ENCODE measurements at regions not wholly inside any gene's neighbourhood (a gene's known extent, or its start where the extent isn't known, plus 50 kb on each side); places are given as distances from the start of the nearest gene placed in this dataset.

DNA sequence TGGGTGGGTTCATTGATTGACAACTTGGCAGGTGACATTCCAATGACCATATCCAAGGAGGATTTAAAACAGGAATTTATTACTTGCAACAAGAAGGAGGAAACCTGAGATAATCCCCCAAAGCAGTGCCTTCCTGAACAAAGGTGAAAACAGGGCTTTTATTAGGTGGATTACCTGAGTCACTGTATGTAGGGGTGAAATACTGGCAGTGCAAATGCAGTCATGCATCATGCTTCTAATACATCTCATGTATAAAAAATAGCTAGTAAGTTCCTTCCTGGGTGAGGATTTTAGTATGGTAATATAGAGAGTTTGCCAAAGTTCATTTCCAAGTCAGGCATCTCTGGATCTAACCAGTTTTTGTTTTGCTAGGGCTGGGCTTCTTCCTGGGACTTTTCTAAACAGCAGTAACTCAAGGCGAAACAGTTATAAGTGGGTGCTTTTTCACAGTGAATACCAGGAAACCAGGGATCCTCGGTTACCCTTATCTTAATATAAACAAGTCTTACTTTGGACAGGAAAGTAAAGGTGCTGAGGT lies 583.4 kb upstream of the LRRTM1 start:
- TF ChIP-seq POLR2AphosphoS5 (IDR thresholded peaks at IDR 0.05) = no peak
- TF ChIP-seq POLR2A (IDR thresholded peaks at IDR 0.05) = no peak
- TF ChIP-seq, protein P1, sequence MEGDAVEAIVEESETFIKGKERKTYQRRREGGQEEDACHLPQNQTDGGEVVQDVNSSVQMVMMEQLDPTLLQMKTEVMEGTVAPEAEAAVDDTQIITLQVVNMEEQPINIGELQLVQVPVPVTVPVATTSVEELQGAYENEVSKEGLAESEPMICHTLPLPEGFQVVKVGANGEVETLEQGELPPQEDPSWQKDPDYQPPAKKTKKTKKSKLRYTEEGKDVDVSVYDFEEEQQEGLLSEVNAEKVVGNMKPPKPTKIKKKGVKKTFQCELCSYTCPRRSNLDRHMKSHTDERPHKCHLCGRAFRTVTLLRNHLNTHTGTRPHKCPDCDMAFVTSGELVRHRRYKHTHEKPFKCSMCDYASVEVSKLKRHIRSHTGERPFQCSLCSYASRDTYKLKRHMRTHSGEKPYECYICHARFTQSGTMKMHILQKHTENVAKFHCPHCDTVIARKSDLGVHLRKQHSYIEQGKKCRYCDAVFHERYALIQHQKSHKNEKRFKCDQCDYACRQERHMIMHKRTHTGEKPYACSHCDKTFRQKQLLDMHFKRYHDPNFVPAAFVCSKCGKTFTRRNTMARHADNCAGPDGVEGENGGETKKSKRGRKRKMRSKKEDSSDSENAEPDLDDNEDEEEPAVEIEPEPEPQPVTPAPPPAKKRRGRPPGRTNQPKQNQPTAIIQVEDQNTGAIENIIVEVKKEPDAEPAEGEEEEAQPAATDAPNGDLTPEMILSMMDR (IDR thresholded peaks at IDR 0.05) = no peak
- no peak for TF ChIP-seq EP300 (IDR thresholded peaks at IDR 0.05)

Data from upper lobe of left lung (tissue), 4 donors.